Activated CD4-positive, alpha-beta T cell treated with anti-CD3 and anti-CD28 coated beads, Interleukin-2, amount 10 ng/mL, durations not matched to agents 24 days and 14 days (primary cell): ENCODE measurements at regions not wholly inside any gene's neighbourhood (a gene's known extent, or its start where the extent isn't known, plus 50 kb on each side); places are given as distances from the start of the nearest gene placed in this dataset.

ENCODE experiments used
- DNase-seq: peaks from one replicate; pipeline ENCODE4 v3.0.0; 2022
- H3K27ac Mint-ChIP-seq: one replicate; pipeline ENCODE4 v1.8.0; 2022; ENCODE audit warnings: mild to moderate bottlenecking, mixed read lengths
- H3K27me3 Mint-ChIP-seq: one replicate; pipeline ENCODE4 v1.8.0; 2022; ENCODE audit warnings: mixed read lengths
- H3K36me3 Mint-ChIP-seq: one replicate; pipeline ENCODE4 v1.8.0; 2022; ENCODE audit warnings: low read depth, mild to moderate bottlenecking, mixed read lengths
- H3K4me1 Mint-ChIP-seq: one replicate; pipeline ENCODE4 v1.8.0; 2021; ENCODE audit warnings: mixed read lengths
- H3K4me3 Mint-ChIP-seq: one replicate; pipeline ENCODE4 v1.8.0; 2022; ENCODE audit warnings: mild to moderate bottlenecking, moderate library complexity, mixed read lengths
- H3K9me3 Mint-ChIP-seq: one replicate; pipeline ENCODE4 v1.8.0; 2021; ENCODE audit warnings: mixed read lengths
- intact Hi-C: fragments of 100-400 bp; cut with micrococcal nuclease; formaldehyde crosslinking; loops from one replicate; pipeline ENCODE4 v1.15.1; 2023

DNA sequence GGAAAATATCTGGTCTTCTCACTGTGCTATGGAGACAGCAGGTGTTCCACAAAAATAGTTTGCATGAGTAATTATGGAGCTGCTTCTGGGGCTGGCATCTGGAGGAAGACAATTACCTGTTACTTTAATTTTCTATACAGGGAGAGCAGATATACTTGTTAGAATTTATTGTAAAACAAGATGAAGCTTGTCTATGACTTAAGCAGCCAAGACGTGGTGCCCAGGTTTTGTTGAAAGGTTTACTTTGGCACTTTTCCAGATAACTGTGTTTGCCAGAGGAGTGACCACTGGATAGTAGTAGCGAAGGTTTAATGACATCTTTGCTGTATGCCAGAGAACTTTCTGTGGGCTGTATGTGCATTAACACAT lies 134.5 kb upstream of the KL start:
- intact Hi-C loops: no loop called here
- Mint-ChIP-seq H3K27ac (no peak overlapping the region), H3K36me3 (no peaks in the 10 kb centered on the region), H3K27me3 (peaks cover 3% of the 10 kb centered on the region), H3K4me1 (peaks cover 8% of the 10 kb centered on the region), H3K9me3 (peaks cover 9% of the 10 kb centered on the region), H3K4me3 (no peak overlapping the region)
- DNase-seq: no peak

DNA sequence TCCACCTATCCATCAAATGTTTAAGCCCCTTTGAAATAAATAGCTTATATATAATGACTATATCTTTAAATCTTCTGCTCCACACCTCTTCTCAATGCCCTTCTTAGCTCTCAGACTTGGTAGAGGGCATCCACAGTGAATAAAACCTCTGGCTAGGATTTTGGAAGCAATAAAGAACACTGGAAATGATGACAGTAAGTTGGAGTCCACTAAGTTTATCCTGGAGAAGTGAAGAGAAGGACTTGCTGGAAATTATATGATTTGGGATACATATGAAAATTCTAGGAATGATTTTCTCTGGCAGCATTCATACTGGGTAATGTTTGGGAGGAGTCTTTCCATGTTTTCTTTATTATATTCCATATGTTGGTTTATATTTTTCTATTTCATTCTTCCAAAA lies 133.5 kb upstream of the KL start:
- Mint-ChIP-seq H3K27ac (no peak overlapping the region), H3K4me1 (peaks cover 8% of the 10 kb centered on the region), H3K36me3 (no peaks in the 10 kb centered on the region), H3K4me3 (no peak overlapping the region), H3K27me3 (peaks cover 3% of the 10 kb centered on the region), H3K9me3 (peaks cover 7% of the 10 kb centered on the region)
- intact Hi-C loops: no loop called here
- DNase-seq: no peak

DNA sequence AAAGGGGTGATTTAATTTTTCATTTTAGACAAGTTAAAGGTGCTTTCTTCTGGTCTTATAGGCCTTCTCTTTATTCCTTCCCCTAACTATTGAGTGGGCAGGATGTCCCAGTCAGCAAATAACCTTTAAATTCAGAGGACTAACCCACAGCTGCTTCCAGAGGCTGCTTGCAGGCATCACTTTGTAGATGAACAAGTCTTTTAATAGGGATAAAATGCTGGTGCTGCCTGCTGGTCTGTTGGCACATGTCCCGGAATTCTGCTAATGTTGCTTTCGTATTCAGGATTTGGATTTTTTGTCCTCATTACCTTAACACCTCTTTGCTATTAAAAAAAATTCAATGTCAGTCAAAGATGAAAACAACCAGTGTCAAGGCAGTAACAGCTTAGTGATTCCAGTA lies 132.7 kb upstream of the KL start:
- intact Hi-C loops: no loop called here
- Mint-ChIP-seq H3K9me3 (peaks cover 7% of the 10 kb centered on the region), H3K4me1 (peaks cover 8% of the 10 kb centered on the region), H3K27ac (no peak overlapping the region), H3K36me3 (no peaks in the 10 kb centered on the region), H3K4me3 (no peak overlapping the region), H3K27me3 (peaks cover 3% of the 10 kb centered on the region)
- no peak for DNase-seq

DNA sequence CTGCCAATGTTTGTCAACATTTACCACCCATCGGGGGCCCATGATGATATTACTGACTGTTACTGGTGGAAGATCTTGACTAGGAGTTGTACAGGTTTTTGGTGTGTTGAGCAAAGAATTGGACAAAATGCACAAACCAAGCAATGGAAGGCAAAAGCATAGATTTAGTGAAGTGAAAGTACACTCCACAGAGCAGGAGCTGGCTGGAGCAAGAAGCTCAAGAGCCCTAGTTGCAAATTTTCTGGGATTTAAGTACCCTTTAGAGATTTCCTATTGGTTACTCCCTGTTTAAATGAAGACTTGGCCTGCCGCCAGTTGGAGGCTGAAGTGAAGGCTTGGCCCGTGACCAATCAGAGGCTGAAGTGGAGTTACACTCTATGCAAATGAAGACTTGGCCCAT lies 128.6 kb upstream of the KL start:
- H3K27ac Mint-ChIP-seq: no peak overlapping the region
- no peak for DNase-seq
- peaks cover 3% of the 10 kb centered on the region for H3K27me3 Mint-ChIP-seq
- intact Hi-C loops: no loop called here
- H3K4me3 Mint-ChIP-seq: no peak overlapping the region
- H3K4me1 Mint-ChIP-seq: no peaks in the 10 kb centered on the region
- peaks cover 4% of the 10 kb centered on the region for H3K9me3 Mint-ChIP-seq
- no peaks in the 10 kb centered on the region for H3K36me3 Mint-ChIP-seq

DNA sequence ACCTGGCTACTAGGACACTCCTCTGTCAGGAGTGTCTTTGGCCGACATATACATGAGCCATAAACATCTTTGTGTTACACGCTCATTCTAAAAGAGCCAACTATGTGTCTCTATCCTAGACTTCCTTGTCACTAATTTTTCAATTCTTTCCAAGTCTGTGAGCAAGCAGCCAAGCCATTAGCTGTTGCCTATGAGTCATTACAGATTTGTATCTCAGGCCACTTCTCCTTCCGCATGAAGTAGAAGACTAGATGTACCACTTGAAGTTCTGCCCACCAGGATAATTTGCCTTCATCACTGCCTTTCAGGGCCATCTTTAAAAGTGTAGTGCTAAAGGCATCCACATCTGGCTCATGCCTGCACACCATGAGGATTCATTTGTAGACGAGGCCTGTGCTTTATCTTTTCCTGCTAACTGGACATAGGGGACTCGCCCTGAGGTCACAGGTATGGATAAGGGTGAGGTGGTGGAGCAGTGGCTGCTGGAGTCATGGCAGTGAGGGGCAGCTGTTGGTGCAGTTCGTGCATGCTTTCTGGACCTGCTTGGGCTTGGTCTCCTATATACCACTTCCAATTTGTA lies 126.1 kb upstream of the KL start:
- no peak overlapping the region for H3K27ac Mint-ChIP-seq
- no peaks in the 10 kb centered on the region for H3K4me1 Mint-ChIP-seq
- no peaks in the 10 kb centered on the region for H3K27me3 Mint-ChIP-seq
- peak; percentile 32 for DNase-seq
- intact Hi-C loops: no loop called here
- H3K9me3 Mint-ChIP-seq: peaks cover 7% of the 10 kb centered on the region
- no peak overlapping the region for H3K4me3 Mint-ChIP-seq
- no peaks in the 10 kb centered on the region for H3K36me3 Mint-ChIP-seq

DNA sequence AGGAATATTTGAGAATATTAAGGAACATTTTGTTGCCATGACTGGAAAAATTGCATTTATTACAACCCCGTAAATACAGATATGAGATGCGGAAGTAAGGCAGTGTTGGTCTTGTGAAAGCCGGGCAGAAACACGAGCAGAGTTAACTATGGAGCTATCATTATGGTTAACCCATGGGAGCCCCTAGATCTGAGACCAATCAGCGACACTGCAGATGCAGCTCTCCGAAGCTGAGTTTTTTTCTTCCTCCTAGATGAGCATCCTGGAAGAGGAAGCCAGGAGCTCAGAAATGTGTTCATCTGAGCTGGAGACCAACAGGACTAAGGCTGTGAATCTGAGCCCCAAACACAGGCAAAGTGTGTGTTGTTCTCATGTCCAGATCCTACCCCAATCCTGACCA lies 123.0 kb upstream of the KL start:
- no peak overlapping the region for H3K4me3 Mint-ChIP-seq
- H3K27me3 Mint-ChIP-seq: peaks cover 5% of the 10 kb centered on the region
- H3K4me1 Mint-ChIP-seq: no peaks in the 10 kb centered on the region
- intact Hi-C loops: no loop called here
- DNase-seq: no peak
- H3K36me3 Mint-ChIP-seq: no peaks in the 10 kb centered on the region
- H3K9me3 Mint-ChIP-seq: peaks cover 7% of the 10 kb centered on the region
- H3K27ac Mint-ChIP-seq: no peak overlapping the region

DNA sequence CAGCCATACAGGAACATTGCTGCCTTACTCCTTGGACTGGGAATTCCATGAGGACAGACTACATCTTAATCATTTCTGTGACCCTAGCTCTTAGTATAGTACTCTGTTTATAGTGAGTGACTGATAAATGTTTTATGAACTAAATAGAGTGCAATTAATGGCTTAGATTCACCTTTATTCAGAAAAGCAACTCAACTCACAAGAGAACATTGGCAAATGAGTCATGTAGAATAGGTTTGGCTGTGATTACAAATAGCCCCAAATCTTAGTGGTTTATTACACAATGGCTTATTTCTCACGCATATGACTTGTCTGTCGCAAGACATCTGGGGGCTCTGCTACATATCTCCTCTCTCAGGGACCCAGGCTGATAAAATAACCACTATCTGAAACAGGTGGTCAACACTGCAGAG lies 121.6 kb upstream of the KL start:
- DNase-seq: no peak
- peaks cover 5% of the 10 kb centered on the region for H3K27me3 Mint-ChIP-seq
- no peak overlapping the region for H3K27ac Mint-ChIP-seq
- intact Hi-C loops: no loop called here
- no peak overlapping the region for H3K4me3 Mint-ChIP-seq
- H3K4me1 Mint-ChIP-seq: no peaks in the 10 kb centered on the region
- H3K9me3 Mint-ChIP-seq: peaks cover 7% of the 10 kb centered on the region
- H3K36me3 Mint-ChIP-seq: no peaks in the 10 kb centered on the region

DNA sequence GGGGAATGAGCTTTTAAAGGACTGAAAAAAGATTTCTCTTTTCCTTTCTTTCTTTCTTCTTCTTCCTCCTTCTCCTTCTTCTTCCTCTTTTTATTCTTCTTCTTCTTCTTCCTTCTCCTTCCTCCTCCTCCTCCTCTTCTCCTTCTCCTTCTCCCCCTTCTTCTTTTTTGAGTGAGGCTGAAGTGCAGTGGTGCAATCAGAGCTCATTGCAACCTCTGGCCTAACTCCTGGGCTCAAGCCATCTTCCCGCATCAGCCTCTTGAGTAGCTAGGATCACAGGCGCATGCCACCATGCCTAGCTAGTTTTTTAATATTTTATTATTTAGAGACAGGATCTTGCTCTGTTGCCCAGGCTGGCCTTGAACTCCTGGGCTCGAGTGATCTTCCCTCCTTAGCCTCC lies 120.9 kb upstream of the KL start:
- Mint-ChIP-seq H3K36me3 (no peaks in the 10 kb centered on the region), H3K4me3 (no peak overlapping the region), H3K9me3 (peaks cover 11% of the 10 kb centered on the region), H3K27me3 (peaks cover 5% of the 10 kb centered on the region), H3K4me1 (no peaks in the 10 kb centered on the region), H3K27ac (no peak overlapping the region)
- DNase-seq: no peak
- intact Hi-C loops: no loop called here

DNA sequence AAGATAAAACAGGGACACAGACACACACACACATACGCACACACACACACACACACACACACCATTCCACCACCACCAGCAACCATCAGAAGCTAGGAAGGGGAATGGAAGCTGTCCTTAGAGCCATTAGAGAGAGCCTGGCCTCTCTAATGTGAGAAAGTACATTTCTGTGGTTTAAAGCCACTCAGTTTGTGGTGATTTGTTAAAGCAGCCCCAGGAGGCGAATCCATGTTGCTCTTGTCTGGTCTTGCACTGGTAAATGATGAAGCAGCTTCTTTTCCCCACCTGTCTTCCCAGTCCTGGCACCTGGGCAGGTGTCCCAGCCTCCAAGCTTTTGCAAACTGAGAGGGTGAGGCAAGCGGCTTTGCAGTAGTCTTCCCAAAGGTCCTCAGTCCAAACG lies 118.9 kb upstream of the KL start:
- Mint-ChIP-seq H3K9me3 (peaks cover 22% of the 10 kb centered on the region), H3K36me3 (no peaks in the 10 kb centered on the region), H3K27ac (no peak overlapping the region), H3K27me3 (peaks cover 7% of the 10 kb centered on the region), H3K4me3 (no peak overlapping the region), H3K4me1 (peaks cover 3% of the 10 kb centered on the region)
- intact Hi-C loops: no loop called here
- no peak for DNase-seq

DNA sequence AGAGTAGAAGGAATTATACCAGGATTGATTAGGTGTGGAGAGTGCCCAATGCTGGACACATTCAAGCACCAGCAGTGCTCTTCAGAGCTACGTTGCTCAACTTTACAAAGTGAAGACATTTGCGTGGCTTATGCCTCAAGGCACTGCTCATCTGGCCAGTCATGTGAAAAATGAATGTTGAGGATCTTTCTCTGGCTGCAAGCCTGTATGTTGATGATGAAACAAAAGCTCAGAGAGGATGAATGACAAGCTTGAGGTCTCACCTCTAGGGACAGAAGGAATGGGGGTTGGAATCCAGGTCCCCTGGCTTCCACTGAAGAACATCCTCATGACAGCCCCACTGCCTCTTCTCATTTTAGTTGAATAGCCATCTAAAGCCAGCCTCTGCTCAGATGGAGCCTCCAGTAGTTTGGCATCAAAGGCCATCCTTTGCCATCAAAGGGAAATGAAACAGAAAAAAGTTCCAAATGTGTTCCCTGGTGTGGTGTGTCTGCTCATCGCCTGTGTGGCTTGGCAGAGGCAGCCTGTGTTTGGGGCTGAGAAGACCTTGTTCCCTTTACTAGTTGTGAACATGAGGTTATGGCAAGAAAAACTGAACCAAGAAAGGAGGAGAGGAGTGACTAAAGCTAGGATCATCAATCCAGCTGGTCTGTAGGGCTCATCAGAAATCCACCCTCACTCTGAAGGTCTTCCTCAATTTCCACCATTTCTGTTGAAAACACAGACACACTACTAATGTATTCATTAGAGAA lies 114.0 kb upstream of the KL start:
- H3K27me3 Mint-ChIP-seq: peaks cover 5% of the 10 kb centered on the region

DNA sequence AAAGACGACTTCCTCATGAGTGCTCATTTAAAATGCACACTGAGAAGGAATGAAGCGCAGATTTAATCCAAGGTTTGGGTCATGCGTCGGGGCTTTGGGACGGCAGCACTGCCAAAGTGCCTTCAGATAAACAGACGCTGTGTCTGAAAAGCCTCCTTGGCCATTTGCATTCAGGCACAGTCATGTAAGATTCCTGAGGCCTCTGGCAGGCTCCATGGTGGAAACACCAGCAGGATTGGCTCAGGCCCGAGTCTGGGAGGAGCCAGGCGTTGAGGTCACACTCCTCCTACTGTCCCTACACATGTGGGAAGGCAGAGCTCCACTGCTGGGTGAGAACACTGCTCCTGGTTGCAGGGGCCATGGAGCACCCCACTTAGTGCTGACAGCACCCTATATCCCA lies 113.3 kb upstream of the KL start:
- Mint-ChIP-seq H3K9me3 (peaks cover 15% of the 10 kb centered on the region), H3K4me1 (peaks cover 37% of the 10 kb centered on the region), H3K27me3 (peaks cover 3% of the 10 kb centered on the region), H3K4me3 (no peak overlapping the region), H3K27ac (no peak overlapping the region), H3K36me3 (no peaks in the 10 kb centered on the region)
- intact Hi-C loops: loop anchor here (10.0 kb wide), 1 partner anchor 1252 kb away; no protein-coding TSS in a partner anchor
- no peak for DNase-seq

More for the DNA sequence above, 114.0 kb upstream of the KL start:
- Mint-ChIP-seq H3K36me3 (no peaks in the 10 kb centered on the region), H3K9me3 (peaks cover 15% of the 10 kb centered on the region), H3K4me3 (no peak overlapping the region), H3K4me1 (peaks cover 35% of the 10 kb centered on the region), H3K27ac (no peak overlapping the region)
- no peak for DNase-seq
- intact Hi-C loops: loop anchor here (10.0 kb wide), 1 partner anchor 1253 kb away; no protein-coding TSS in a partner anchor

DNA sequence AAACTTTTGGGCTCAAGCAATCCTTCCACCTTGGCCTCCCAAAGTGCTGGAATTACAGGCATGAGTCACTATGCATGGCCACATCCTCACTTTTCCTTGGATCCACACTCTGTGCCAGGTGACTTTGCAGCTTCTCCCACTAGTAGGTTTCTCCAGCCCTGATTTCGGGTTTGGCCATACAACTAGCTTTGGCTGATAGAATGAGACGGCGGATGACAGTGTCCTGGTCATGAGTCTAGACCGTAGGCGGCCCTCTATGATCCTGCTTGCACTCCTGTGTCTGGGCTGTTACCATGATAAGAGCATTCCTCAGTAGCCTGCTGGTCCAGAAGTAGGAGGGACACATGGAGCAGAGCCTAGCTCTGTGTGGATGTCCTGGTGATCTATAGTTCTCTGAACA lies 112.5 kb upstream of the KL start:
- H3K27me3 Mint-ChIP-seq: peaks cover 2% of the 10 kb centered on the region

DNA sequence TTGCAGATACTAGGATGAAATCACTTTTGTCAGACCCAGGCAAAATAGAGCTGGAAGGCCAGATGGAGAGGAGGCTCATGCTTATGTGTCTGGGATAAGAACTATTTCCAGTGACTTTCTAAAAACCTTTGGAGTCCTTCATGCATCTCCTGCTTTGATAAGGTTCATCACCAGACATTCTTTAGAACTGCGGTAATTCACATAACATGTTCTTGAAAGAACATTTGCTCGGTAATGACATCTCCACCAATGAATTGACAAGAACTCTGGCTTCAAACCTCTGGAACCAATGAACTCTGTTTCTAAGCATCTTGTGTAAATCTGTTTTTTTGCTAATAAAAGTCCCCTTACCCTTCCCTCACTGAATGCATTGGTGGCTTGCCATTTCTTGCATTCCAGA lies 112.0 kb upstream of the KL start:
- H3K27ac Mint-ChIP-seq: no peak overlapping the region
- no peak for DNase-seq
- H3K9me3 Mint-ChIP-seq: peaks cover 19% of the 10 kb centered on the region
- H3K4me1 Mint-ChIP-seq: peaks cover 37% of the 10 kb centered on the region
- H3K27me3 Mint-ChIP-seq: peaks cover 2% of the 10 kb centered on the region
- intact Hi-C loops: loop anchor here (2.0 to 10.0 kb wide), 6 partner anchors 63 to 1251 kb away; partner anchors contain the start of gene PDS5B
- H3K36me3 Mint-ChIP-seq: no peaks in the 10 kb centered on the region
- no peak overlapping the region for H3K4me3 Mint-ChIP-seq

More for the DNA sequence above, 112.5 kb upstream of the KL start:
- Mint-ChIP-seq H3K27ac (peak overlapping the region; percentile 31), H3K36me3 (no peaks in the 10 kb centered on the region), H3K4me3 (no peak overlapping the region), H3K4me1 (peaks cover 37% of the 10 kb centered on the region), H3K9me3 (peaks cover 18% of the 10 kb centered on the region)
- DNase-seq: no peak
- intact Hi-C loops: loop anchor here (2.0 to 10.0 kb wide), 6 partner anchors 63 to 1251 kb away; partner anchors contain the start of gene PDS5B

DNA sequence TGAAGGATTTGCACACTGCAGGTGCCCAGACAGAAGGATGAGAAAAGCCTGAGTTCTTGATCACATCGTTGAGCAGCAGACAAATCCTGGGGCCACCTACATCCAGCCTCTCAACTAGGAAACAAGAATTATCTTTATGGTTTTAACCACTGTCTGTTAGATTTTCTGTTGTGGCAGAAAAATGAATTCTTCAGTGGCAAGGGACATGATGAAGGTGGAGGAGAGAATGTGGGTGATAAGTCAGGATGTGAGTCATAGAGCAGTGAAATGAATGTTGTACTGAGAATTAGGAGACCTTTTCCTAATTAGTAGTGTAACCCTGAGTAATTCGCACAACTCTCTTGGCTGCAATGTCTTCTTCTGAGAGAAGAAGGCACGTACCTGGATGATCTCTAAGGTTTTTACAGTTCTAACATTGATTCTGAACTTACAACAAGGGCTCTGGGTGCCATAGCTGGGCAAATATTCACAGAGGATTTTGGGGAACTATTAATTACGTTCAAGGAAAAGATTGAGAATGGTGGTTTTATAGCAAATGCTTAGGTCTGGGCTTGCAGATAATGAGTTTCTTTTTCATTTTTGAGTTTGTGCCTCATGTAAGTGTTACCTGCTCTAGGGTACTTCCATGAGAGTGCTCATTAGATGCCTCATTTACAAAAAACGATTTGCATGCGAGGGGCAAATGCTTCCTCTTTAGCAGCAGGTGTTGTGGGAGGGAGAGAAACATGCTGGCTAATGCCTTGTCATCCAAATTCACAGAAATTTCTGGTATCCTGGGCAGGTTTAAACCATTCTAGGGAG lies 111.0 kb upstream of the KL start:
- peak; percentile 77 for DNase-seq
- Mint-ChIP-seq H3K9me3 (peaks cover 15% of the 10 kb centered on the region), H3K36me3 (no peaks in the 10 kb centered on the region), H3K27me3 (peaks cover 2% of the 10 kb centered on the region), H3K27ac (peak overlapping the region; percentile 91), H3K4me1 (peaks cover 42% of the 10 kb centered on the region), H3K4me3 (peak overlapping the region; percentile 77)
- intact Hi-C loops: loop anchor here (1.0 to 10.0 kb wide), 9 partner anchors 12 to 1250 kb away; partner anchors contain the start of gene PDS5B
